ENCODE measurements at regions not wholly inside any gene's neighbourhood (a gene's known extent, or its start where the extent isn't known, plus 50 kb on each side); places are given as distances from the start of the nearest gene placed in this dataset.

DNA sequence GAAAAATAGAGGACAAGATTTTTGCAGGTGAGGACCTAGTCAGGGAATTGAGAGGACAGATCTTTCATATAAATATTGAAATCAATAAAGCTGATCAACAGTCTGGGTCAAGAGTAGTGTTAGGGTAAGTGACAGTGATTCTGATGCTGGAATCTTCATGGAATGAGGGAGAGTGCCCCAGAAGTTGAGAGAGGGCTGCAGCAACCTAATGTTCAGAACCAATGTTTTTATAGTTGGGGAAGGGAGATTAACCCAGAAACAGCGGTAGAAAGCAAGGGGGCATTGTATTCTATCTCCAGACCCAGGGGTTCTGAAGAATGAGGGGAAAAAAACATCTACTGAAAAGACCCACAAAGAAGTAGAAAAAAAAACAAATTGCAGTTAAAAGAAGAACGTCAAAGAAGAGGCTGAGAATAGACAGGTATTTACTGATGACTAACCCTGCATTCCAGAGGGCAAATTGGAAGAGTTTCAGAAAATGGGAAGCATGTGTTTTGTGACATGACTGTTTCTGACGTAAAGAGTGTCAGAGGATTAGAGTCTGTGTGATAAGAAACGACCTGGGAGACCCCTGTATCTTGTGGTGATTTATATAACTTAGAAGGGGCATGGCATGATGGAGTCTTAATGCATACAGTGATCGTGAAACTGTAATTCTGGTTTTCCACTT lies 819.6 kb upstream of the EPHA5 start:
- POLR2A ChIA-PET: interaction anchor here (0.6 kb wide), 1 partner anchor 69 kb away, joined by 3 read pairs; no protein-coding TSS in a partner anchor
- intact Hi-C loops (cut with micrococcal nuclease): no loop called here
- H3K4me3 Mint-ChIP-seq (ENCODE audit: unreplicated experiment): no peak overlapping the region

DNA sequence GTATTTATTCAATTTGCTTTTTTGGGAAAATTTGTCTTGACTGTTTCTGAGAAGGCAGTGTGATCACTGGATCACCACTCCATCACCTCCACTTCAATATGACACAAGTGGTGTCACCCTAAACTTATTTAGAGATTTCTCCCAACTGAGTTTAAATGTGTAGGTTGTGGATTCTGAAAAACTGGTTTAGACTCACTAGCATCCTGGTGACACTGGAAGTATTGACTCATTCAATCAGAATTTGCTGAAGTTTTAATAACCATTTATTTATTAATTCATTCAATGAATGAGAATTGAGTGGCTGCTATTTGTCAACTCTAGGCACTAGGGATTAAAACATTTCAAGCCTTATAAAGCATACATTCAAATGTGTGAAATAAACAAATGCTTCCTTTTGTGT lies 819.1 kb upstream of the EPHA5 start:
- ChIA-PET POLR2A (no interaction called here), CTCF (no interaction called here)
- Mint-ChIP-seq H3K4me1 (ENCODE audit: insufficient read depth, unreplicated experiment) (peaks cover 11% of the 10 kb centered on the region), H3K9me3 (ENCODE audit: unreplicated experiment) (no peaks in the 10 kb centered on the region), H3K36me3 (ENCODE audit: insufficient read depth, unreplicated experiment) (no peaks in the 10 kb centered on the region), H3K27me3 (ENCODE audit: insufficient read depth, unreplicated experiment) (no peaks in the 10 kb centered on the region), H3K27ac (ENCODE audit: low read depth, unreplicated experiment) (no peak overlapping the region), H3K4me3 (ENCODE audit: unreplicated experiment) (no peak overlapping the region)
- BruUV-seq (replicated peaks): no TSS peak
- TF ChIP-seq, protein P1, sequence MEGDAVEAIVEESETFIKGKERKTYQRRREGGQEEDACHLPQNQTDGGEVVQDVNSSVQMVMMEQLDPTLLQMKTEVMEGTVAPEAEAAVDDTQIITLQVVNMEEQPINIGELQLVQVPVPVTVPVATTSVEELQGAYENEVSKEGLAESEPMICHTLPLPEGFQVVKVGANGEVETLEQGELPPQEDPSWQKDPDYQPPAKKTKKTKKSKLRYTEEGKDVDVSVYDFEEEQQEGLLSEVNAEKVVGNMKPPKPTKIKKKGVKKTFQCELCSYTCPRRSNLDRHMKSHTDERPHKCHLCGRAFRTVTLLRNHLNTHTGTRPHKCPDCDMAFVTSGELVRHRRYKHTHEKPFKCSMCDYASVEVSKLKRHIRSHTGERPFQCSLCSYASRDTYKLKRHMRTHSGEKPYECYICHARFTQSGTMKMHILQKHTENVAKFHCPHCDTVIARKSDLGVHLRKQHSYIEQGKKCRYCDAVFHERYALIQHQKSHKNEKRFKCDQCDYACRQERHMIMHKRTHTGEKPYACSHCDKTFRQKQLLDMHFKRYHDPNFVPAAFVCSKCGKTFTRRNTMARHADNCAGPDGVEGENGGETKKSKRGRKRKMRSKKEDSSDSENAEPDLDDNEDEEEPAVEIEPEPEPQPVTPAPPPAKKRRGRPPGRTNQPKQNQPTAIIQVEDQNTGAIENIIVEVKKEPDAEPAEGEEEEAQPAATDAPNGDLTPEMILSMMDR (IDR thresholded peaks at IDR 0.05; ENCODE audit: unreplicated experiment): no peak
- no peak for DNase-seq (ENCODE audit: unreplicated experiment)
- intact Hi-C loops (cut with micrococcal nuclease): no loop called here

More for the DNA sequence above, 819.6 kb upstream of the EPHA5 start:
- CTCF ChIA-PET: interaction anchor here (0.6 to 0.8 kb wide), 2 partner anchors 36 to 1486 kb away, joined by 3 read pairs; no protein-coding TSS in a partner anchor
- TF ChIP-seq, protein P1 (IDR thresholded peaks at IDR 0.05; ENCODE audit: unreplicated experiment): no peak
- no peaks in the 10 kb centered on the region for H3K9me3 Mint-ChIP-seq (ENCODE audit: unreplicated experiment)
- DNase-seq (ENCODE audit: unreplicated experiment): peak; percentile 68
- no peak overlapping the region for H3K27ac Mint-ChIP-seq (ENCODE audit: low read depth, unreplicated experiment)
- no TSS peak for BruUV-seq (replicated peaks)
- H3K27me3 Mint-ChIP-seq (ENCODE audit: insufficient read depth, unreplicated experiment): no peaks in the 10 kb centered on the region
- H3K36me3 Mint-ChIP-seq (ENCODE audit: insufficient read depth, unreplicated experiment): no peaks in the 10 kb centered on the region
- H3K4me1 Mint-ChIP-seq (ENCODE audit: insufficient read depth, unreplicated experiment): peaks cover 11% of the 10 kb centered on the region

DNA sequence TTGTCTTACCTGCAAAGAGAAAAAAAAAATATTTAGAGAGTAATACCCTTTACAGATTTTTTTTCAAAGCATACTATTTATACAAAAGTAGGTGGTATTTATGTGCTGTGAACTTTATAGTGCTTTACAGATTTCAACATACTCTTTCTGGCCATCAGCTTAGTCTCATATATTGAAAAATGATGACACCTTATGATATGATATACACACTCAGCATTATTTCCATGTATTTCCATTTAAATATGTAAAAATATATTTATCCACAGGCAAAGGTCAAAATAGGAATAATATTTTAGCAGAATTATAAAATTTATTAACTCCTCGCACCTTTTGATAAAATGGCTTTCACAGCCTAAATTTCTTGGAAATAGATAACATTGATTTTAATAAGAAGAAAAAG lies 815.8 kb upstream of the EPHA5 start:
- H3K4me3 Mint-ChIP-seq (ENCODE audit: unreplicated experiment): no peak overlapping the region

GRCh38 chr4:66482186-66482585 lies 811.9 kb upstream of the EPHA5 start:
- DNase-seq (ENCODE audit: unreplicated experiment): no peak
- BruUV-seq (replicated peaks): no TSS peak
- TF ChIP-seq, protein P1 (IDR thresholded peaks at IDR 0.05; ENCODE audit: unreplicated experiment): no peak
- no peaks in the 10 kb centered on the region for H3K36me3 Mint-ChIP-seq (ENCODE audit: insufficient read depth, unreplicated experiment)
- intact Hi-C loops (cut with micrococcal nuclease): no loop called here
- peak overlapping the region; percentile 1 for H3K27ac Mint-ChIP-seq (ENCODE audit: low read depth, unreplicated experiment)
- no peaks in the 10 kb centered on the region for H3K9me3 Mint-ChIP-seq (ENCODE audit: unreplicated experiment)
- no peak overlapping the region for H3K4me3 Mint-ChIP-seq (ENCODE audit: unreplicated experiment)
- peaks cover 6% of the 10 kb centered on the region for H3K4me1 Mint-ChIP-seq (ENCODE audit: insufficient read depth, unreplicated experiment)
- POLR2A ChIA-PET: no interaction called here
- CTCF ChIA-PET: no interaction called here
- H3K27me3 Mint-ChIP-seq (ENCODE audit: insufficient read depth, unreplicated experiment): no peaks in the 10 kb centered on the region

More for the DNA sequence above, 815.8 kb upstream of the EPHA5 start:
- BruUV-seq (replicated peaks): no TSS peak
- Mint-ChIP-seq H3K9me3 (ENCODE audit: unreplicated experiment) (no peaks in the 10 kb centered on the region), H3K27ac (ENCODE audit: low read depth, unreplicated experiment) (no peak overlapping the region), H3K4me1 (ENCODE audit: insufficient read depth, unreplicated experiment) (peaks cover 17% of the 10 kb centered on the region), H3K36me3 (ENCODE audit: insufficient read depth, unreplicated experiment) (no peaks in the 10 kb centered on the region), H3K27me3 (ENCODE audit: insufficient read depth, unreplicated experiment) (no peaks in the 10 kb centered on the region)
- intact Hi-C loops (cut with micrococcal nuclease): no loop called here
- TF ChIP-seq, protein P1 (IDR thresholded peaks at IDR 0.05; ENCODE audit: unreplicated experiment): no peak
- ChIA-PET CTCF (no interaction called here), POLR2A (no interaction called here)
- no peak for DNase-seq (ENCODE audit: unreplicated experiment)
